Stimulated activated CD4-positive, alpha-beta T cell treated with anti-CD3 and anti-CD28 coated beads, TNF-alpha, amount 100 ng/mL, for 48 hours (primary cell): ENCODE measurements at regions not wholly inside any gene's neighbourhood (a gene's known extent, or its start where the extent isn't known, plus 50 kb on each side); places are given as distances from the start of the nearest gene placed in this dataset.

Experiments
- DNase-seq, 3 donors: peaks; one replicate each; pipeline ENCODE4 v3.0.0-alpha.2; 2020; ENCODE audit warnings: low read depth in 3 of 3

DNA sequence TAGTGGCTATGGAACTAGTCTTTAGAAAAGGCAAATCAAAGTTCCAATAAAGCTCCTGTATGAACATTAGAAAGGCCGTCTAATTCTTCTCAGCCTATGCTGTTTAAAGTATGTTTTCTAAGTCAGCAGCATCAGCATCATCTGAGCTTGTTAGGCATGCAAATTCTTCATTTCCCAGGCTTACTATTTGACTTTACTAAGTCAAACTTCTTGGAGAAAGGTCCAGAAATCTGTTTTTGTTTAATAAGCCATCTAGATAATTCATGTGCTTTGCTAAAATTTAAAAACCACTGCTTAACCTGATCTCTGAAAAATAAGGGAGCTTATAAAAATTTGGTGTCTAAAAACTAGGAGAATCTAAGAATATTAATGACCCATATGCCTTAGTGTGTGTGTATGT lies 200.2 kb upstream of the SGCD start:
- no peak for DNase-seq

DNA sequence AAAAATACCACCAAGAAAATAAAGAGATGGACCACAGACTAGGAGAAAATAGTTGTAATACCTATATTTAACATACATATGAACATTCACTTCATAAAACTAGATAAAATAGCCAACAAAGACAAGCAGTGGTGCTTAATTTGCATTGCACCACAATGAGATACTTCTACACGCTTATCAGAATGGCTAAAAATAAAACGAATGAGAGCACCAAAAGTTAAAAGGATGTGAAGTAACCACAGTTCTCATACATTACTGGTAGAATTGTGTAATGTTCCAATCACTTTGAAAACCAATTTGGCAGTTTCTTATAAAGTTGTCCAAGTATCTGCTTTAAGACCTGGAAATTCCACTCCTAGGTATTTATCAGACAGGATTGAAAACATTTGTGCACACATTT lies 198.9 kb upstream of the SGCD start:
- no peak for DNase-seq

DNA sequence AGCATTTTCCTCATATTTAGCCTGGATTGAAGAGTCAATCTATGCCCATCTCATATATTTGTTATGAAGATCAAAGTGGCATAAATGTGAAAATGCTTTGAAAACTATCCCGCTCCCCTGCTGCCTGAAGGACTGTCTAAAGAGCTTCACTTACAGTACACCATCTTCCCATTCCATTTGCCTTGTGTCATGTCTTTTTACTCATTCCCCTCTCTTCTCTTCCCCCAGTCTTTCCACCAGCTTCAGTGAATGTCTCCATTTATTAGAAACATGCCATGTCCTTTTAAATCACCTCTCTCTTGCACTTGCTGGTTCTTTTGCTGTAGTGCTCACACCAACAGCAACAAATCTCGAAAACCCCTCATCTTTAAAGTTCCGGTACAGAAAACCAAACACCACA lies 192.7 kb upstream of the SGCD start:
- DNase-seq = no peak

DNA sequence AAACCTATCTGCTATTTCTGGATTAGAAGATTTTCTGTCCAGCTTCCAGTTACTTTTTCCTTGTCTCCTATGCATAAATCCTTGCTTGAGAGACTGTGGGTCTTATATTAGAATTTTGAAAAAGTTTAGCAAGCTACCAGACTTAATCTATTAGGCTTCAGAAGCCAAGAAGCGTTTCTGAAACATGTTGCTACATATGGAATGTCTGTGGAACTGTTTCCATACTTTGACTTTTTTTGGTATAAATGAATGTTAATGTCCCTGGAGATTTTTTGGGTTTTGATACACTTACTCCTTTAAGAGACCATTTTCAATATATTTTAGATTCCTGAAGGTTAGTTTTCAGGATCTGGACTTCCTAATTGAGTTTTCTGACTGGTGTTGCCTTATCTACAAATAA lies 191.4 kb upstream of the SGCD start:
- DNase-seq = no peak

DNA sequence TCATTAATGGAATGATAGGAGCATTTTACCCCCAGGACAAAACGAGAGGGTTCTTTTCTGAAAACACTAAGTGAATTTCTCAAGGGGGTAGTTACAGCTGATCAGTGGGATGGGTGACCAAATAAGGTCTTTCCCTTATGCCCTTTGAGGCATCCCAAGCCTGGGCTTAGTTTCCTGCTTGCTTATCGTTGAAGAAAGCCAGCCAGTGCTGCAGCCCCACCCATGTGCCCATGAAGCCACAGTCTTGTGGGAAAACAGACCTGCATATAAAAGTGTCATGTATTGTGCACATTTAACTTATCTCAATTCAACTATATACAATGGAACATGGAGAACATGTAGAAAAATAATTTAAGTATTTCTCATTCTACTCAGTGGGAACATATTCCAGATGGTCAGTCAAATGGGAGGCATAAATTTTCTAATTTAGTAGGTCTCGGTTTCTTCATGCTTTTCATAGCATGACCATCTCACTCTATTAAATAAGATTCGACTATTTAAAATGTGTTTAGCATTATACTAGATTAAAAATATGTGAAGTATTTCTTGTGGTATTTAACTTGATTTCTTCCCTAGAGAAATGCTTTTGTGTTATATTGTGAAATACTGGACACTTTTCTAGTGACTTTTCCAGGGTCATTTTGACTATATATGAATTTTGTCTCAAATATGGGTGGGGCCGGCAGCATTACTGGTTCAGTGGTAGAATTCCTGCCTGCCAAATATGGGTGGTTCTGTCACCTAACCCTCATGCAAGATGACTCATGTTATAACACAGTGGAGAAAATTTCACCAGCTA lies 189.7 kb upstream of the SGCD start:
- no peak for DNase-seq

DNA sequence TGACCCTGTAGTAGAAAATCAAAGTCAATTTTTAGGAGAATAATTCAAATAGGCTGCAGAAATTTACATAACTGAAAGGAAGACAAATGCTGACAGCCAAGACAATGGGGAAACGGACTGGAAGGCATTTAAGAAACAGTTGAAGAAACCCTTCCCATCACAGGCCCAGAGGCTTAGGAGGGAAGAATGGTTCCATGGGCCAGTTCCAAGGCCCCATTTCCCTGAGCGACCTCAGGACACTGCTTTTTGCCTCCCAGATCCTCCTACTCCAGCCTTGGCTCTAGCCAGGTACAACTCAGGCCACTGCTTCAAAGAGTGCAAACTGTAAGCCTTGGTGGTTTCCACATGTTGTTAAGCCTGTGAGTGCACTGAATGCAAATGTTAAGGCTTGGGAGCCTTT lies 184.1 kb upstream of the SGCD start:
- DNase-seq = no peak

DNA sequence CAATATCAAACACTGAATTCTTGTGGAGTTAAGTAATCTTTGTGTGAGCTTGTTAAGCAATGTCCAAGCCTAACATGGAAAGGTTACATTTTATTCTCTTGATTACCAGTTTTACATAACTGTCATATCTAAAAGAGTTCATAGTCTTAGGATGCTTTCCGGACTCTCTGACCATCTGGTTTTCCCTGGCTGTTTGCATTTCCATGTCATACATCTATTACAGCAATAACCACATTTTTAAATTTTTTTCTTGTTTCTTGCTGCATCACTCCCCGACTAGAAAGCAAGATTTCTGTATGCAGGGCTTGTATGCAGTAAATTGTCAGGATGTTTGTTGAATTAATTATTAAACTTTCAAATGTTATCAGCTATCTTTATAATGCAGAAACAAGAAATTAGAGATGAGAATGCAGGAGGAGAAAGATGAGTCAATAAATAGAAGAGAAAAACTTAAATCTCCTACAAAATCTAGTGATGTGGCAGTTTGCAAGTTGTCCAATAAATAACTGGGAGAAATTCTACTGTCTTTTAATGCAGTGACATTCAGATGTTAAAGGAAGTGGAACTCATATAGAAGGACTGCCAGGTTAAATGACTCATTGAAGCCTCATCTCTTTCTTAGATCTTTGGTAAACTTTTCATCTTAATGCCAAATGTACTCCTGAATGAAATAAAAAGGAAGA lies 179.6 kb upstream of the SGCD start:
- DNase-seq = no peak

DNA sequence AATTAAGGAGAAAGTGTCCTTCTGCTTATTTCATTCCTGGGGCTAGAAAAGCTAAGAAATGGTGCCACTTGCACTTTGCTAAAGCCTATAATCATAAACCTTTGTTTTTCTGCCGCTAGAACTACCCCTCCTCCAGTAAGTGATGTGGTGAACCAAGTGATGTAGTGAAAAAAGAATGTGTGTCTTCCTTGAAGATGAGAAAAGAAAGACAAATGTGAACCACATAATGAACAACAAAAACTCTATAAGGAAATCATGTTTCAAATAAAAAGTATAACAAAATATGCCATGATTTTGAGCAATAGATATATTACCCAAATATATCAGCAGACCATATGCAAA lies 179.0 kb upstream of the SGCD start:
- DNase-seq = no peak

DNA sequence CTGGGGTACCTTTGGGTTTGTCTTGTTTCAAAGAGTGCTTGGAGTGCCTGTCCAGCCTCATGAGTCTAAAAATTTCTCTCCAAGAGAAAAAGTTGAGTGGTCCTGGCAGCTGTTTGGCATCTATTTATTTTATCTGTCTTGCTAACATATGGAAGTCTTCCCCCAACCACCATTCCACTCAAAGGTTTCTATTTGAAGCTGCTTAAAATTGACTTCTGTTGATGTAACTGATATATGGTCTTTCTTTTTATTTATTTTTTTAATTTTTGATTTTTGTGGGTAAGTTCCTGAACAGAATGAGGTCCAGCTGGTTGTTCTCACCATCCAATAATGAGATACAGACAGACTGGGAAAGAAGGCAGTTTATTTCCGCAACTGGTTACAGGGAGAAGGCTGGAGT lies 178.7 kb upstream of the SGCD start:
- no peak for DNase-seq

DNA sequence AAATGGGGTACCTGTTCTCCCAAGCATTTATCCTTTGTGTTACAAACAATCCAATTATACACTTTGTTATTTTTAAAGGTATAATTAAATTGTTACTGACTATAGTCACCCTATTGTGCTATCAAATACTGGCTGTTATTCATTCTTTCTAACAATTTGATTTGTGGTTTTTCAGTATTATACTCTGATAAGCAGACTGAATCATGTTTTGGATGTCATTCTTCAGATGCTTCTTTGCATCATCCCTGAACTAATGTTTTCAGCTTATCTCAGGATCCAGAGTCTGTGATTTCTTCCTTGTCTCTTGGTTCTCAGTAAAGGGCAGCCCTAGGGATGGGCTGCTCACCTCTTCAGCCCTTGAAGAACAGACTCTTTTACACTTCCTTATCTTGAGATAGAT lies 177.8 kb upstream of the SGCD start:
- DNase-seq = no peak

DNA sequence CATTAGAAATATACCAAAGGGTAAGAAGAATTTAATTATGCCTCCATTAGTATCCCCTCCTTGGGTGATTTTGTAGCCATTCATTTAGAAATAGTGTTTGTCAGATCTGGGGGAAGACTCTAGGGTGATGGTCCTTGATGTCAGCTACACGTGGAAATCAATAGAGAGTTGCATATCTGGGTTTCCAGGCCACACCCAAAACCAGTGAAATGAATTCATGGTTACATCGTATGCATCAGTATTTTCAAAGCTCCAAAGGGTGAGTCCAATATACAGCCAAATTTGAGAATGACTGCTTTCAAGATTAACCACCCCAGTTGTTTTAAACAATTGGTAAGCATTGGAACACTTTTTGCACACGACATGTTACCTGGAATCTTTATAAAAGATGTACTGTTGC lies 173.4 kb upstream of the SGCD start:
- no peak for DNase-seq

DNA sequence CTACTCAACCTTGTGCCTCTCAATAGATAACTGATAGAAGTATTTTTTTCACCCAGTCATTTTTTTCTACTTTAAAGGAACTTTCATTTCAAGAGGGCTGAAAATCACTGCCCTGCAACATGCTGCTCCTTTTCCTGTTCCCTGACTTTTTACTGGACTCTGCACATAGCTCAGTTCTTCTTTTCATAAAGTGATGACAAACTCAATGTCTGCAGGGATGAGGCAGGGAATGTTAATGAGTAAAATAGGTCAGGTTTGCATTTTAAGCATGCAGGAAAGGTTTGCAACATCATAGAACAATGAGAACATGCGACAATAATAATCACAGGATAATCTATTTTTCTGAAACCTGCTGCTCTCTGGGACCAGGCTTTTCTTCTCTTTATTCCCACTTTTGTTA lies 172.2 kb upstream of the SGCD start:
- no peak for DNase-seq

DNA sequence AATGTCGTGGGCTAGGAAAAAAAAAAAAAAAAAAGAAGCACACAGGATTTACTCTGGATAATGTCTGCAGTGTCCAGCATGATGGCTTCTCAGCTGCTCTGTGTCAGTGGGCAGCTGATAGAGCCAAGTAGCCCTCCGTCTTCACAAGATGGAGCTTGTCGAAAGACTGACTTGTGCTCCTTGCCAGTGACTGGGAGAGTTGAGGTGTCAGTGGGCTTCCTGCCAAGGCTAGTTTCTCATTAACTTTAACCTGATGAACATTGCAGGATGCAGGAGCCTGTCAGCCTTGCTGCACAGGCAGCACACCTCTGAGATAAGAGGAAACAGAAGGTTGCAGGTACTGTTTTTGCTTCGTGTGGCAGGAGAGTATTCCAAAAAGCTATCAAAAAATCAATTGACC lies 171.4 kb upstream of the SGCD start:
- no peak for DNase-seq

DNA sequence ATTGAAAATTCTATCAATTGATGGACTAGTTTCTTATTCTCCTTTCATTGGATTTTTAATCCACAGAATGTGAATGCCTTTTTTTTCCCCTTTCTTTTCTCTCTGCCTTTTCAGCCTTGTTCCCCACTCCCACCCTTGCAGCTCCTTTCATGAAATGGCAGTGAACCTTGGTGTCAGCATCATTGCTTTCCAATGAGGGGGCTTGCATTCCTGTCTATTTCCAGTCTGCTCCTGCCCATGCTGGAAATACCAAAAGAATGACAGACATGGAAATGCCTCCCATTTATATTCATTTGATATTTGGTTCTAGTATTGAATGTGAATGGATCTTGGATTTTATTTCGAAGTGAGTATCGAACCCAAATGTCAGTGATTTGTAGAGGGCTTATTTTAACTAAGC lies 162.7 kb upstream of the SGCD start:
- DNase-seq = no peak

DNA sequence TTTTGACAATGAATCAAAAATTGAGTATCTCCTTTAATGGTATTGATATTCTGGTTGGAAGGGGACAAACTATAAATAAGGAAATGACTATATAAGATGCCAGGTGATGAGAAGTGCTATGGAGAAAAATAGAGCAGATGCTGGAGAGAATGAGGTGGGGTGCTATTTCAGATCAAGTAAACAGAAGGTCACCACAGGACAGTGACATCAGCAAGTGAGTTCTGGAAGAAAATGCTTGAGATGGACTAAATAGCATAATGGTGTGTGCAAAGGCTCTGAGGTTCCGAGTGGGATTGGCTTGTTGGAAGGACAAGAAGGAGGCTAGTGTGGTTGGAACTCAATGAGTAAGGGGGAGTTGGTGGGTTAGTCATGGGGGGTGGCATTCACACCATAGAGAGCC lies 157.5 kb upstream of the SGCD start:
- no peak for DNase-seq

DNA sequence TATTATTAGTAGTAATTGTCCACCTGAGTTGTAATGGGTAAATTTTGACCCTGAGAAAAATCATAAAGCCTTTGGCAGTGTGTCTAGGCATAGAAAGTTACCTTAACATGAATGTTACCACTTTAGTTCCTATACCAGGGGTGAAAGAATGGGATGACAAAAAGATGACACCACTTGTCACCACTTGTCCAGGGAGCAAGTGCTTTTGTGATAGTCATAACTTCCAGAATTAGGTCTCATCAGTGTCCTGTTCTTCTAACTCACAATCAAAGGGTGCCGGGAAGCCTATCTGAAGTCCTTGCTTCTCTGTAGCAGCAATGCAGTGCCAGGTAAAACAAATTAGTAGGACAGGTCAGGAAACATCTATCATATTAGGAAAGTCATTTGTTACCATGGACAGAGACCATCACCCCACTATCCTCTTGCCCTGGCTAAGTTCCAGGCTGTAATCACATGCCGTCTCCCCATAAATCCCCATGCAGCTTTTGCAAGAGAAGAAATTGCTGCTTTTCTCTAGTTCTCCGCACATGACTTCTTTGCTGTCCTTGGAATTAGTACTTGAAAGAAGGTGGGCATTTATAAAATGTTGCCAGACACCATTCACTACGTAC lies 156.5 kb upstream of the SGCD start:
- DNase-seq = no peak

DNA sequence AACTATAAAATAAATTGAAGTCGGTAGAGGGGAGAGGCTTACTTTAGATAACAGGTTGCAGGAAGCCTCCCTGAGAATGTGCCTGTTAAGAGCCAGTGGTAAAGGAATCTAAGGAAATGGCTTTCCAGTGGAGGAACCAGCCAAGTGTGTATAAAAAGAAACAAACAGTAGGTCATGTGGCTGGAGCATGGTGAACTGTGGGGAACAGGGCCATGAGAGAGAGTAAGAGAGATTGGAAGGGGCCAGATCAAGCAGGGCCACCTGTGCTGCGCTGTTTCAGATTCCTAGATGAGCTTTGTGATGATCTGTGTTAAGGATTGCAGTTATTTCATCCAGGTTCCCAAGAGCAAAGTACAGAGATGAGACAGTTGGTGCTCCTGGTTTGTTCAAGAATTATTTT lies 152.7 kb upstream of the SGCD start:
- DNase-seq = no peak

DNA sequence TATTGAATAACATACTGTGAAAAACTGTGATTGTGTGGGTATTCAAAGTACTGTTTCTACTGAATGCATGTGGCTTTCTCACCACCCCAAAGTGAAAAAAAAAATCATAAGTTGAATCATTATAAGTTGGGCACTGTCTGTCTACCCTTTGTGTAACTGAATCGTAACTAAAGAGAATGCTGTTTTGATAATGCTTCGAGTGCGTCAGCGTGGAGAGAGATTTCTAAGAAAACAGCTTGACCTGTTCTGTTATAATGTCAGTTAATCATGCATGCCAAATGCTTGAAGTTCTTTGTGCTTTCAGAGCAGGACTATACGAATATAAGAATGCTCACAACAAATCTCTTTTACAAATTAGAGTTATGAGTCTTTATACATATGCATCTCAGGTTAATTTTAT lies 148.8 kb upstream of the SGCD start:
- no peak for DNase-seq

DNA sequence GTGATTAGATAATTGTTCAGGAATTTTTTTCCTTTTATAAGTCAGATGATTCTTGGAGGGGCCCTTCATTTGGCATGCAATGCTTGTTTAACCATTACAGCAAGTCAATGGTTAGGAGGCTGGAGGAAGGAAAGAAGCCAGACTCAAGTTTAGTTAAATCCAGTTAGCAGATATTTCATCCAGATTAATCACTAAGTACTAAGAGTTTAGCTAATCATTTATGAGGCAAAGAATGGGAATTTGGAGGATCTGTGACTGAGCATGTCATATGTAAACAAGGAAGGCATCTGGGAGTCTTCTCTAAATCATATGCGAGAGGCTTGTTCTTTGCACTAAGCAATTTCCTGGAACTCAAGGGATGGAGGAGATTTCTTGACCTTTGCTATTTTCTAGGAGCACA lies 145.3 kb upstream of the SGCD start:
- DNase-seq = no peak

DNA sequence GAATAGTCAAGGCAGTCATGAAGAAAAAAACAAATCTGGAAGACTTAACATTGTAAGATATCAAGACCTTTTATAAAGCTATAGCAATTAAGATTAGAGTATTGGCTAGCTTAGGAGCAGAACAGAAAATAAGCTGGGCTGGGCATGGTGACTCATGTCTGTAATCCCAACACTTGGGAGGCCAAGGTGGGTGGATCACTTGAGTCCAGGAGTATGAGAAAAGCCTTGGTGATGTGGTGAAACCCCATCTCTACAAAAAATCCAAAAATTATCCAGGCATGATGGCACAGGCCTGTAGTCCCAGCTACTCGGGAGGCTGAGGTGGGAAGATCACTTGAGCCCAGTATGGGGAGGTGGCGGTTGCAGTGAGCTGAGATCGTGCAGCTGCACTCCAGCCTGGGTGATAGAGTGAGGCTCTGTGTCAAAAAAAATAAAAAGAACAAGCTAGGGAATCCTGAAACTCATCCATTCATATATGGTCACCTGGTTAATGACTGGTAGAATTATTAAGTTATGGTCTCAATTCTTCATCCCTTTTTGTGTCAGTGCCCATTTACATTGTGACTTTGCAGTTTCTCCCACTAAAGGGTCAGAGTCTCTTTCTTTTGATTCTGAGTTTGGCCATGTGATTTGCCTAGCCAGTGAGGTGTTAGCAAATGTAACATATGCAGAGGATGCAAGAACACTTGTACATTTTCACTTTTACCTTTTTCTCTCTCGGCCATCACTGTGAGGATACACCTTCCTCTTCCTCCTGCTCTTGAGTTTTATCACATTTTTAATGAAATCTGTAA lies 144.6 kb upstream of the SGCD start:
- no peak for DNase-seq

DNA sequence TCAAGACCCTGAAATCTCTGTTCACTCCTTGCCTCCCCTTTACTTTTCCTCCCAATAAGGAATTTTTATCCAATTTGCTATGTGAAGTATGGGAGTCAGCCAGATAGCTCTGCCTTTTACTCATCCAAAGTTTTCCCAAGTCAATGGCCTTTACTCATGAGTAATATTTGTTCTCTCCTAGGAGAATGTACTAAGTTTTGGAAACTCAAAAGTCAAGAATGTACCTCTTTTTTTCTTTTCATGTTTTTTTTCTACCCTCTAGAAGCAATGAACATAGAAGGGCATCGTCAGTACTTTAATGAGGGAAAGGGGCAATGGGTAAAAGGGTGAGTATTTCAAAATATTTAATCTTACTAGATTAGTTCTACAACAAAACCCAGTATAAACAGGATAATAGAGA lies 140.2 kb upstream of the SGCD start:
- no peak for DNase-seq

DNA sequence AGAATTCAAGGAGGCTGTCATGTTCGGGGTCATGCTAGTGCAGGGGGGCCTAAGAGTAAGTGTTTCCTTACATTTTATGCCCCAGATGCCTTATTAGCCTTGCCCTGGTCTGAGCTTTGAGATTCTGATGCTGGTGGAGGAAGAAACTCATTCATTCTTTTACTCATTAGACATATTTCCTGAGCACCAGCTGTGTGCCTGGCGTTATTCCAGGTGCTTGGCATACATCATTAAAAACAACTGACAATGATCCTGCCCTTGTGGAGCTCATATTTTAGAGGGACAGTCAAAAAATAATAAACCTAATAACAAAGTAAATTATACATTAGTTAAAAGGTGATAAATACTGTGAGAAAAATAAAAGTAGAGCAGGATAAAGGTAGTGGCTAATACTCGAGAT lies 138.9 kb upstream of the SGCD start:
- DNase-seq = no peak

DNA sequence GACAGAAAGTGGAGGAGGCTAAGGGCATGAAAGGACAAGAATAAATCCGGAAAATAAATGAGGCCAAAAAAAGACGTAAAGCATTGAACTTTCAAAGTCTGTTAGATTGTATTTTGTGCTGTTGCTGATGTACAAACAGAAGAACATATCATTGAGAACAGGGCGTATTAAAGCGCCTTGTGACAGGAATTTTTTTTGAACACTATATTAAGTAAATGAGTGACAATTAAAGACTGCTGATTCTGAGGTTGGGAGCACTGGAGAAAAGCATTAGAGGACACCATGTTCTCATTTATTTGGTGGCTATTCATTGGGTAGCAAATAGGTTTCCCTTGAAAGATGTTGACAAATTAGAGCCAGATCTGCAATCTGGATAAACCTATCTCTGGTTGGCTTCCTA lies 137.3 kb upstream of the SGCD start:
- no peak for DNase-seq
